ENCODE measurements at regions not wholly inside any gene's neighbourhood (a gene's known extent, or its start where the extent isn't known, plus 50 kb on each side); places are given as distances from the start of the nearest gene placed in this dataset.

GRCh38 chr11:92852946-92853345 is 116.5 kb upstream of the MTNR1B start:
- DNase-seq: no peak

GRCh38 chr11:92854162-92854561 is 115.3 kb upstream of the MTNR1B start:
- in situ Hi-C loops (cut with MboI; ENCODE audit: low pct_unique_long_range_greater_than_20kb, low sequenced_read_pairs): no loop called here
- no peak for DNase-seq

More at GRCh38 chr11:92852946-92853345, 116.5 kb upstream of the MTNR1B start:
- in situ Hi-C loops (cut with MboI; ENCODE audit: low pct_unique_long_range_greater_than_20kb, low sequenced_read_pairs): no loop called here

DNA sequence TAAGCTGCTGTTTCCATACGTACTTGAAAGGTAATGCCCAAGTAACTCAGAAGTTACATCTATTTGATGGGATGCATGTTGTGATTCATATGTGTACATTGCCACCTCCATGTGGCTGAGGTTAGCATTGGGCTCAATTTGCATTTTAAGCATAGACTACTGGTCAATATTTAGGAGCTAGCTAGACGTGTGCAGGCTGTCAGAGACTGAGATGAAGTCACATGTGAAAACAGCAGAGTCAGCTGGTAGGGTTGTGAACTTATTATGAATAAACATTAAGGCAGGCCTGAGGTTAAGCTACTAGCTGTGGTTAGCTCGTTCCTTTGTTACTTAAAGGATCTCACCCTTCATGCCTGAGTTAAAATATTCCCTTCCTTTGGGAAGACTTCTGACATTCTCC is 114.5 kb upstream of the MTNR1B start:
- in situ Hi-C loops (cut with MboI; ENCODE audit: low pct_unique_long_range_greater_than_20kb, low sequenced_read_pairs): no loop called here
- DNase-seq: no peak

DNA sequence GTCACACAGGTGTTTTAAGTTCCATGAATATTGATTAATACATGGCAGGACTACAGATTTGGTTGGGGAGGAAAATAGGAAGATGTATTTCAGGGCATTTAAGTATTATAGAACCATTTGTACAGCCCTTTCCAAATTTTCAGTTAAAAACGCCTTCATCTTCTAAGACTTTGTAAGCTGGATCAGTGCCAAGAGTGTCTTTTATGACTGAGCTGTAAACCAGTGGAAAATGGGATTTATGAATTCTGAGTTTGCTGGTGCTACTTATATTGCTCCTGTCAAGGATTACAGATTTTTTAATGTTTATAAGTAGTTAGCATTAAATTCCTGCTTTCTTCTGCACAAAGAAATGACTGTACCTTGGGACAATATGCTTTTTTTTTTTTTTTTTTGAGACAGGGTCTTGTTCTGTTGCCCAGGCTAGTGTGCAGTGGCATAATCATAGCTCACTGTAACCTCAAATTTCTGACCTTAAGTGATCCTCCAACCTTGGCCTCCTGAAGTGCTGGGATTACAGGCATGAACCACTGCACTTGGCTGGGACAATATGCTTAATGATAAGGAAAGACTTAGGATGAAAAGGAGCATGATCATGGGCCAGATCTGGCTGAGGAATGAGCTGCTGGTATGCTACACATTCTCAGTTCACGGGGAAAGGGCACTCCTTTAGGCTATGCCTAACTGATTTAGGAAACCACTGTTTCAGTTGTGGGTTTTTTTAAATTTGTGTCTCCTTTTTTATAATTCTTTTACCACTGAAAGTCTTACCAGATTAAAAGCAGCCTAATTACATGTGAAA is 113.6 kb upstream of the MTNR1B start:
- in situ Hi-C loops (cut with MboI; ENCODE audit: low pct_unique_long_range_greater_than_20kb, low sequenced_read_pairs): no loop called here
- DNase-seq: no peak

- DNase-seq: no peak
- in situ Hi-C loops (cut with MboI; ENCODE audit: low pct_unique_long_range_greater_than_20kb, low sequenced_read_pairs): no loop called here
Observed at GRCh38 chr11:92857407-92857806, 112.0 kb upstream of the MTNR1B start.

GRCh38 chr11:92859156-92859690 is 110.2 kb upstream of the MTNR1B start:
- in situ Hi-C loops (cut with MboI; ENCODE audit: low pct_unique_long_range_greater_than_20kb, low sequenced_read_pairs): no loop called here
- no peak for DNase-seq

DNA sequence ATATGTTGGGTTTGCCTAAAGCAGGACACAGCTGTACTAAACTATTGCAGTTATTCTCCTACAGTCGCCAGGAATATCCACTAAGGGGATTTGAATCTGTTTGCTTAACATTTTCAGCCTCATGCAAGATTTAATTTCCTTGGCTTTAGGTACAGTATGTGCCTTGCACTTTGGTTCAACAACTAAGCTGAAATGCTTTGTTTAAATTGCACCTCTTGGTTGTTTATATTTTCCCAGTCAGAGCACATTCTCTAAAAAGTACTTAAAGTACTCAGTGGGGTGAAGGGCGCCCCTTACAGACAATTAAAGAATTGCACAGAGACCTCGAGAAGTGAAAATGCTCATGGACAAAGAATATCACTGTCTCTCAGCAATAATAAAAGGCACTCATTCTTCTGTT is 107.8 kb upstream of the MTNR1B start:
- DNase-seq: no peak
- in situ Hi-C loops (cut with MboI; ENCODE audit: low pct_unique_long_range_greater_than_20kb, low sequenced_read_pairs): no loop called here

GRCh38 chr11:92865352-92865751 is 104.1 kb upstream of the MTNR1B start:
- in situ Hi-C loops (cut with MboI; ENCODE audit: low pct_unique_long_range_greater_than_20kb, low sequenced_read_pairs): no loop called here
- DNase-seq: no peak

DNA sequence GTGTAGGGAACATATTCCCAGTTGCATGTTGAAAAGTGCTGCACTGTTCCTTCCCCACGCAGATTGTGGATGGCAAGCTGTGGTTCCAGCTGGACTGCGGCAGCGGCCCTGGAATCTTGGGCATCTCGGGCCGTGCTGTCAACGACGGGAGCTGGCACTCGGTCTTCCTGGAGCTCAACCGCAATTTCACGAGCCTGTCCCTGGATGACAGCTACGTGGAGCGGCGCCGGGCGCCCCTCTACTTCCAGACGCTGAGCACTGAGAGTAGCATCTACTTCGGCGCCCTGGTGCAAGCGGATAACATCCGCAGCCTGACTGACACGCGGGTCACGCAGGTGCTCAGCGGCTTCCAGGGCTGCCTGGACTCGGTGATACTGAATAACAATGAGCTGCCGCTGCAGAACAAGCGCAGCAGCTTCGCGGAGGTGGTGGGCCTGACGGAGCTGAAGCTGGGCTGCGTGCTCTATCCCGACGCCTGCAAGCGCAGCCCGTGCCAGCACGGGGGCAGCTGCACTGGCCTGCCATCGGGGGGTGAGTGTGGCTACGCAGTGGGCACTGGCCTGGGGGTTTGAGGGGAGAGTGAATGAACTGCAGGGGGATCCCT is 102.7 kb upstream of the MTNR1B start:
- in situ Hi-C loops (cut with MboI; ENCODE audit: low pct_unique_long_range_greater_than_20kb, low sequenced_read_pairs): no loop called here
- no peak for DNase-seq

DNA sequence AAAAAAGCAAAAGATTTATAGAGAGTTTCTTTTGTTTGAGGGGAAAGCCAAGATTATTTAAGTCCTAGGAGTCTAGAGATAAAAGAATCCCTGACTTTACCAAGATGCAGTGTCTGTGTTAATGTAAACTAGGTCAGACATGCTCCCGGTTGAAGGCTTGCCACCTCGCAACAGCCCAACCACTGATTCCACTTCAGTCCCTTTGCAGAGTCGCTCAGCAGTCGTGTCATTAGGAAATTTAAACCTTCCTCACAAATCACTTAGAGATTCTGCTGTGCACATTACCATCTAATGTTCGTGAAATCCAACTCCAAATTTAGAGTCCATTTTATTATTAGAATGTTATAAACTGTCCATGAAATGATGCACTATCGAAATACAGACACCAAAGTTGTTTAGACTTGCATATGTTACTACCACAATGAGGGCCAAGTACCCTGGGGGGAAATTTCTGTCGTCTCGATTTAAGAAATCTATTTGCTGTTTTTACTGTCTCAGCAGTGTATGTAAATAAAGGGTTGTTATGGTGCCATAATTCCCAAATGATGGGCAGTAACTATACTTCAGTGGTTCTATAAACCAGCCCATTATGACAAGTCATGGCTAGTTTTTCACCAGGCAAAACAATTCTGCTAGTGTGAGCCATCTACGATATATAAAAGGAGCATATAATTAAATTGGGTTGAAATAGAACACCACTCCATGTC is 101.4 kb upstream of the MTNR1B start:
- no peak for DNase-seq
- in situ Hi-C loops (cut with MboI; ENCODE audit: low pct_unique_long_range_greater_than_20kb, low sequenced_read_pairs): no loop called here

- no peak for DNase-seq
- in situ Hi-C loops (cut with MboI; ENCODE audit: low pct_unique_long_range_greater_than_20kb, low sequenced_read_pairs): no loop called here
Observed at GRCh38 chr11:92869716-92870115, 99.7 kb upstream of the MTNR1B start.

DNA sequence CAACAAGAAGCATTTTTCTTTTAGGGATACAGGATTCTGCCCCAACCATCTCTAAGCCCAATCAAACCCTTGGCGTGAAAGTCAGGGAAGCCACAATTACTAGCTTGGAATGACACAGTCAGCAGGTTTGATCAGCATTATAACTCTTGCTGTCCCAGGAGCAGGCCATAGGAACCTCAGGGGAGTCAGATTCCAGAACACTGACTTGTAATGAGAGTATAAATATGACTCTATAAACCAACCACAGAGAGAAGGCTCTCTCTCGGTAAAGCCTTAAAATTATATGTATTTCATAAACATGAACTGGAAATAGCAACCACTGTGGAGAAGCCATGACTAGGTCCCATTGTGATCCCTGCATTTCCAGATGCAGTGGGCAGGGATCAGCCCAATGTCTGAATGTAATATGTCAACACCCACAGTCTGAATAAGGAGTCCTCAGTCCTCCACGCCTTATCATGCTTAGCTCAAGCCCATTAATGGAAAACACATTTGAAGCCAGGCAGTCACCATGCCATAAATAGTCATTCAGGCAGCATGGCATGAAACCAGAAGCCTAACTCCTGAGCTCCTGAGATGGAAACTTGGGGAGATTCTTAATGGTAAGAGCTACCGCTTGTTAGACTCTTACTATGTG is 99.1 kb upstream of the MTNR1B start:
- in situ Hi-C loops (cut with MboI; ENCODE audit: low pct_unique_long_range_greater_than_20kb, low sequenced_read_pairs): no loop called here
- DNase-seq: no peak

DNA sequence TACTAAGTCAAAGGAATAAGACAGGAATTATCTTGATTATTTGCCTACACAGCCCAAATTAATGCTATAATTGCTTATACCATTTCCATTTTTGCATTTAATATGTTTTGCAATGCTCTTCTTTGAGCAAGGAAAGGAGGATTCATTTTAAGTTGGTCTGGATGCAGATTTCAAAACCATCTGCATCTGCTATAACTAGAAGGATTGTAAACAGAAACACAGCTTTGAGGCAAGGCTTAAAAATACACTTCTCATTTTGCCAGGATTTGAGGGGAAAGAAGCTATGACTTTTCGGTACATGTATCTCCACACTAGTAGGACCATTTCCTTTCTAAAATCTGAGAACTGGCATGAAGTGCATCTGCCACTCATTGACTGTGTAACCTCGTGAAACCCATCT is 95.9 kb upstream of the MTNR1B start:
- in situ Hi-C loops (cut with MboI; ENCODE audit: low pct_unique_long_range_greater_than_20kb, low sequenced_read_pairs): no loop called here
- no peak for DNase-seq

DNA sequence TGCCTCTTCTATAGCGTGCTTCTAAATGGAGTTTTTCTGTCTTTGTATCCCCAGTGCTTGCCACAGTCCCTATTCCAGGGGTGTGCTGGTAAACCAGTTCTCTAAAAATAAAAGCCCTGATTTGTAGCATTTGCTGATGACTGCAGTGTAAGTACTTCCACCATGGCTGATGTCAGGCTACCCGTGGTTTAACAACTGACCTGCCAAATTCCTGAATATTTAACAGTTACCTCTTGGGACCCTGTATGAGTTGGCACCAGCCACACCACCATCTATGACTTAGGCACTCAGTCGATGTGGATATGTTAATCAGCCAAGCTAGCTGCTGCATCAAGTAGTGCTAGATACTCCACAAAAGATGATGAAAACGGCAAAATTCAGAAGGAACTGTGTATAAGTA is 94.0 kb upstream of the MTNR1B start:
- DNase-seq: no peak
- in situ Hi-C loops (cut with MboI; ENCODE audit: low pct_unique_long_range_greater_than_20kb, low sequenced_read_pairs): no loop called here

- in situ Hi-C loops (cut with MboI; ENCODE audit: low pct_unique_long_range_greater_than_20kb, low sequenced_read_pairs): no loop called here
- DNase-seq: no peak
Observed at GRCh38 chr11:92879086-92879485, 90.4 kb upstream of the MTNR1B start.

- in situ Hi-C loops (cut with MboI; ENCODE audit: low pct_unique_long_range_greater_than_20kb, low sequenced_read_pairs): no loop called here
- no peak for DNase-seq
Observed at GRCh38 chr11:92880381-92880780, 89.1 kb upstream of the MTNR1B start.

DNA sequence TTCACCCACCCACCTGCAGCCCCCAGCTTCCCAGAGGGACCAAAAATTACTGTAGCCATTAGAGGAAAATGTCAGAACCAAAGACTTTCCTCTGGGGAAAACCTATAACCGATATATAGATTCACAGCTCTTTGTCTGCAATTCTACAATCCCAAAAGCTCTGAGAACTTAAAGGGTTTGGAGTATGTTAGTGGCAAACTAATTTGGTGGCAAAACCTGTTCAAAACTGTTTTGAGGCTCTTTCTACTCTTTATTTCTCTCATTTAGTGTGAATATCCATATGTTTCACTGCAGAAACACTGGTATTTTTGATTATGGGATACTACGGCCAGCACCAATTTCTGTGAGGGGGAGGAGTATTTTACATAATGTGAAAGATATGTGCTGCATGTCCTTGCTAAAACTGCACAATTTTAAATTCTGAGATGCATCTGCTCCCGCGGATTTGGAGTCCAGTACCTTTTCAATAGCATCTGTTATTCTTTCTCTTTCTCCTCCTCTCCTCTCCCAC is 87.5 kb upstream of the MTNR1B start:
- DNase-seq: no peak
- in situ Hi-C loops (cut with MboI; ENCODE audit: low pct_unique_long_range_greater_than_20kb, low sequenced_read_pairs): no loop called here

DNA sequence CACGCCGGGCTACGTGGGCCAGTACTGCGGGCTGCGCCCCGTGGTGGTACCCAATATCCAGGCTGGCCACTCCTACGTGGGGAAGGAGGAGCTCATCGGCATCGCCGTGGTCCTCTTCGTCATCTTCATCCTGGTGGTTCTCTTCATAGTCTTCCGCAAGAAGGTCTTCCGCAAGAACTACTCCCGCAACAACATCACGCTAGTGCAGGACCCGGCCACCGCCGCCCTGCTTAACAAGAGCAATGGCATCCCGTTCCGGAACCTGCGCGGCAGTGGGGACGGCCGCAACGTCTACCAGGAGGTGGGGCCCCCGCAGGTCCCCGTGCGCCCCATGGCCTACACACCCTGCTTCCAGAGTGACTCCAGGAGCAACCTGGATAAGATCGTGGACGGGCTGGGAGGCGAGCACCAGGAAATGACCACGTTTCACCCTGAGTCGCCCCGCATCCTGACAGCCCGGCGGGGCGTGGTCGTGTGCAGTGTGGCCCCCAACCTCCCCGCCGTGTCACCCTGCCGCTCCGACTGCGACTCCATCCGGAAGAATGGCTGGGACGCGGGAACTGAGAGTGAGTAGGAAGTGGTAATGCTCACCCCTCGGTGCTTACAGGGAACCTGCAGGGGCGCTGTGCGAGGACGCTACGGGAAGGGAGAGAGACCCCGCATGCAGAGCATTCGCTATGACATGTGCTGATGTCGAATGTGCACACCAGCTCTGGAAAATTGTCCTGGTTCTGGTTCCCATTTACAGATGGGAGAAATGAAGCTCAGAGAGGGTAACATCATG is 86.4 kb upstream of the MTNR1B start:
- no peak for DNase-seq
- in situ Hi-C loops (cut with MboI; ENCODE audit: low pct_unique_long_range_greater_than_20kb, low sequenced_read_pairs): no loop called here

GRCh38 chr11:92885600-92885999 is 83.9 kb upstream of the MTNR1B start:
- in situ Hi-C loops (cut with MboI; ENCODE audit: low pct_unique_long_range_greater_than_20kb, low sequenced_read_pairs): no loop called here
- DNase-seq: no peak

Data from KBM-7 (cell line).